IMR-90 (cell line): ENCODE measurements at regions not wholly inside any gene's neighbourhood (a gene's known extent, or its start where the extent isn't known, plus 50 kb on each side); places are given as distances from the start of the nearest gene placed in this dataset.

Experiments used
- ATAC-seq: fragments of 200-7000 bp; cut with Tn5 transposase; 2 replicates; pipeline ENCODE4 v1.9.1; 2020; ENCODE audit warnings: low read depth, mild to moderate bottlenecking, moderate library complexity
- BruUV-seq: library from RNA; stranded (reverse); fragments of 400-500 nt; replicated peaks from 2 replicates; lab custom pipeline; 2021; lab: Mats Ljungman, UMichigan
- CTCF ChIA-PET: fragments of 300-600 bp; formaldehyde crosslinking; extraction: SDS; loops from one replicate; lab custom pipeline; 2021; ENCODE audit warnings: antibody characterized with exemption; lab: Yijun Ruan, JAX
- POLR2A ChIA-PET: fragments of 300-600 bp; sonication (Branson Sonifier 250); formaldehyde crosslinking; loops from one replicate; lab custom pipeline; 2022; ENCODE audit warnings: antibody characterized with exemption; ENCODE audit not compliant: unreplicated experiment; lab: Charles Lee
- DNase-seq: peaks from one replicate; pipeline ENCODE4 v3.0.0; 2013
- H2AFZ ChIP-seq: replicated peaks from 2 replicates; pipeline ENCODE3; 2013; ENCODE audit warnings: low read length, mild to moderate bottlenecking; ENCODE audit not compliant: poor library complexity
- H2AK5ac ChIP-seq: 2 replicates; pipeline ENCODE4 v1.6.1; 2013; ENCODE audit warnings: low read depth, low read length, inconsistent platforms
- H2AK9ac ChIP-seq: replicated peaks from 2 replicates; pipeline ENCODE3; 2013; ENCODE audit warnings: mild to moderate bottlenecking, low read depth, low read length, moderate library complexity; ENCODE audit not compliant: poor library complexity
- H2BK120ac ChIP-seq: 2 replicates; pipeline ENCODE4 v1.6.1; 2013; ENCODE audit warnings: low read depth, low read length, inconsistent platforms
- H2BK15ac ChIP-seq: 3 replicates; pipeline ENCODE4 v1.6.1; 2013; ENCODE audit warnings: low read depth, low read length, inconsistent platforms
- H2BK20ac ChIP-seq: 2 replicates; pipeline ENCODE4 v1.6.1; 2013; ENCODE audit warnings: low read depth, mild to moderate bottlenecking, inconsistent platforms, low read length, moderate library complexity
- H2BK5ac ChIP-seq: 2 replicates; pipeline ENCODE4 v1.6.1; 2013; ENCODE audit warnings: mild to moderate bottlenecking, low read depth, low read length, inconsistent platforms; ENCODE audit not compliant: poor library complexity, severe bottlenecking
- H3K14ac ChIP-seq: replicated peaks from 2 replicates; pipeline ENCODE4 v1.6.1; 2013; ENCODE audit warnings: low read depth, low read length, inconsistent platforms
- H3K18ac ChIP-seq: 2 replicates; pipeline ENCODE4 v1.6.1; 2013; ENCODE audit warnings: low read depth, low read length, control low read depth
- H3K23ac ChIP-seq: 2 replicates; pipeline ENCODE4 v1.6.1; 2013; ENCODE audit warnings: low read depth, low read length, inconsistent platforms
- H3K27ac ChIP-seq: 2 replicates; pipeline ENCODE4 v1.5.1; 2013; ENCODE audit warnings: mild to moderate bottlenecking, control low read depth, low read length; ENCODE audit not compliant: insufficient read depth
- H3K27me3 ChIP-seq: 2 replicates; pipeline ENCODE4 v1.6.1; 2013; ENCODE audit warnings: low read length; ENCODE audit not compliant: control insufficient read depth, insufficient read depth
- H3K36me3 ChIP-seq: 2 replicates; pipeline ENCODE4 v1.6.1; 2013; ENCODE audit warnings: low read length, mixed read lengths; ENCODE audit not compliant: control insufficient read depth, insufficient read depth
- H3K4ac ChIP-seq: 2 replicates; pipeline ENCODE4 v1.6.1; 2013; ENCODE audit warnings: low read depth, low read length, inconsistent platforms
- H3K4me1 ChIP-seq: 2 replicates; pipeline ENCODE4 v1.6.1; 2013; ENCODE audit warnings: low read length, mixed read lengths; ENCODE audit not compliant: control insufficient read depth, insufficient read depth
- H3K4me2 ChIP-seq: 2 replicates; pipeline ENCODE4 v1.6.1; 2013; ENCODE audit warnings: low read depth, mild to moderate bottlenecking, control low read depth, low read length, moderate library complexity
- H3K4me3 ChIP-seq: 2 replicates; pipeline ENCODE4 v1.5.1; 2013; ENCODE audit warnings: low read depth, mild to moderate bottlenecking, control low read depth, low read length, moderate library complexity; ENCODE audit not compliant: insufficient read depth
- H3K56ac ChIP-seq: 2 replicates; pipeline ENCODE4 v1.6.1; 2013; ENCODE audit warnings: low read length, inconsistent platforms; ENCODE audit not compliant: insufficient read depth; ENCODE audit errors: extremely low read depth
- H3K79me1 ChIP-seq, 2 experiments: 2 replicates each; pipeline ENCODE4 v1.6.1; 2013; ENCODE audit warnings: low read length in 2 of 2, inconsistent platforms in 1 of 2, low read depth in 1 of 2
- H3K9ac ChIP-seq: 2 replicates; pipeline ENCODE4 v1.6.1; 2013; ENCODE audit warnings: low read depth, low read length, control low read depth
- H3K9me1 ChIP-seq: 2 replicates; pipeline ENCODE4 v1.6.1; 2013; ENCODE audit warnings: low read length, inconsistent platforms; ENCODE audit not compliant: insufficient read depth
- H3K9me3 ChIP-seq: 2 replicates; pipeline ENCODE4 v1.6.1; 2013; ENCODE audit warnings: low read length; ENCODE audit not compliant: control insufficient read depth, insufficient read depth
- H4K20me1 ChIP-seq: 2 replicates; pipeline ENCODE4 v1.6.1; 2013; ENCODE audit warnings: low read length, inconsistent platforms; ENCODE audit not compliant: insufficient read depth
- H4K5ac ChIP-seq: 2 replicates; pipeline ENCODE4 v1.6.1; 2013; ENCODE audit warnings: mild to moderate bottlenecking, low read depth, low read length, control low read depth
- H4K8ac ChIP-seq, 2 experiments: 2 replicates each; pipeline ENCODE4 v1.6.1; 2013; ENCODE audit warnings: low read depth in 2 of 2, low read length in 2 of 2, control low read depth in 1 of 2, inconsistent platforms in 1 of 2
- H4K91ac ChIP-seq: 2 replicates; pipeline ENCODE4 v1.6.1; 2013; ENCODE audit warnings: low read depth, low read length, inconsistent platforms; ENCODE audit not compliant: insufficient read depth
- CEBPB ChIP-seq: IDR thresholded peaks from 2 replicates; pipeline ENCODE4 v1.6.1; 2012; ENCODE audit warnings: low read depth, low read length, improper control_type of control experiment
- NFE2L2 ChIP-seq: fragments of 150-350 bp; IDR thresholded peaks from 2 replicates; pipeline ENCODE4 v1.6.1; 2016; ENCODE audit warnings: low read depth, mild to moderate bottlenecking, low read length
- SMC3 ChIP-seq: fragments of 150-350 bp; IDR thresholded peaks from 2 replicates; pipeline ENCODE4 v1.6.1; 2016; ENCODE audit warnings: low read depth, mild to moderate bottlenecking, antibody characterized with exemption, low read length, moderate library complexity
- WGBS, 2 experiments: methylation state at CpG; one replicate each; pipeline versions ENCODE4 v1.1.5 to v1.1.7; 2013; ENCODE audit warnings: missing lambda C conversion rate in 2 of 2; ENCODE audit not compliant: insufficient read length in 1 of 2; ENCODE audit errors: extremely low coverage in 2 of 2; 5-methylcytosine and 5-hydroxymethylcytosine counted together
- dilution Hi-C: fragments of 300-500 bp; cut with HindIII; formaldehyde crosslinking; loops from one replicate; pipeline ENCODE4 v1.14.3; 2018; ENCODE audit warnings: low sequenced_read_pairs; ENCODE audit not compliant: unreplicated experiment
- in situ Hi-C: fragments of 300-500 bp; cut with MboI; formaldehyde crosslinking; loops from 3 replicates; pipeline ENCODE4 v1.14.3; 2019; ENCODE audit warnings: low sequenced_read_pairs, inconsistent platforms, mixed read lengths
- intact Hi-C: fragments of 100-400 bp; cut with micrococcal nuclease; formaldehyde crosslinking; loops from 2 replicates; pipeline ENCODE4 v1.10.0; 2022

GRCh38 chr19:28847468-28847867 is 365.5 kb downstream of the UQCRFS1 start:
- CTCF ChIA-PET: no interaction called here
- Histone ChIP-seq H3K4me3 (no peak overlapping the region), H3K23ac (no peak overlapping the region), H3K27ac (no peak overlapping the region), H2AK9ac (no peak overlapping the region), H3K4me1 (no peaks in the 10 kb centered on the region), H3K9ac (no peak overlapping the region), H2BK20ac (no peak overlapping the region), H3K18ac (no peak overlapping the region), H4K20me1 (no peaks in the 10 kb centered on the region), H3K27me3 (no peaks in the 10 kb centered on the region), H3K36me3 (no peaks in the 10 kb centered on the region), H4K5ac (no peak overlapping the region), H2BK15ac (no peak overlapping the region), H4K8ac (no peak overlapping the region), H3K4ac (no peak overlapping the region), H2BK5ac (no peak overlapping the region), H3K14ac (no peak overlapping the region), H3K4me2 (no peak overlapping the region), H3K9me3 (no peaks in the 10 kb centered on the region; the same call in 1 of the 2 replicates), H2AK5ac (no peak overlapping the region), H4K91ac (no peak overlapping the region), H3K9me1 (no peaks in the 10 kb centered on the region), H3K79me1 (no peaks in the 10 kb centered on the region), H3K56ac (no peak overlapping the region), H2AFZ (no peak overlapping the region), H2BK120ac (no peak overlapping the region)
- WGBS, 2 experiments: no CpG with 5 or more reads among the region's 4 CpGs
- dilution Hi-C loops (no loop called here), in situ Hi-C loops (no loop called here), intact Hi-C loops (no loop called here)
- ATAC-seq: no peak
- POLR2A ChIA-PET: no interaction called here
- DNase-seq: peak; percentile 10
- no TSS peak for BruUV-seq
- TF ChIP-seq CEBPB: peak; percentile 16; the same call in 1 of the 2 replicates
- TF ChIP-seq SMC3: no peak
- no peak for TF ChIP-seq NFE2L2
